RWPE1 (cell line): ENCODE measurements at regions not wholly inside any gene's neighbourhood (a gene's known extent, or its start where the extent isn't known, plus 50 kb on each side); places are given as distances from the start of the nearest gene placed in this dataset.

Experiments
- CTCF ChIA-PET: fragments of 350-600 bp; sonication (Branson Sonifier 250); formaldehyde crosslinking; extraction: SDS; loops from one replicate; lab custom pipeline; 2021; lab: Yijun Ruan, JAX
- POLR2A ChIA-PET: fragments of 400-600 bp; formaldehyde crosslinking; extraction: SDS; loops from one replicate; lab custom pipeline; 2020; ENCODE audit warnings: antibody characterized with exemption; ENCODE audit not compliant: low non-redundant PET; lab: Yijun Ruan, JAX
- DNase-seq: peaks from one replicate; pipeline ENCODE4 v3.0.0; 2012; ENCODE audit warnings: low spot score
- H3K27ac ChIP-seq: fragments of 450-650 bp; 2 replicates; pipeline ENCODE4 v1.5.1; 2017
- TF ChIP-seq, protein P1 (sequence below): fragments of 450-650 bp; conservative IDR thresholded peaks from 2 replicates; pipeline ENCODE4 v1.5.1; 2017; ENCODE audit warnings: low read depth, mild to moderate bottlenecking

GRCh38 chr2:129658430-129658829 is 321.0 kb upstream of the RAB6C start:
- ChIA-PET CTCF (no interaction called here), POLR2A (no interaction called here)
- no peak overlapping the region for H3K27ac ChIP-seq
- DNase-seq, result no peak
- TF ChIP-seq, protein P1, sequence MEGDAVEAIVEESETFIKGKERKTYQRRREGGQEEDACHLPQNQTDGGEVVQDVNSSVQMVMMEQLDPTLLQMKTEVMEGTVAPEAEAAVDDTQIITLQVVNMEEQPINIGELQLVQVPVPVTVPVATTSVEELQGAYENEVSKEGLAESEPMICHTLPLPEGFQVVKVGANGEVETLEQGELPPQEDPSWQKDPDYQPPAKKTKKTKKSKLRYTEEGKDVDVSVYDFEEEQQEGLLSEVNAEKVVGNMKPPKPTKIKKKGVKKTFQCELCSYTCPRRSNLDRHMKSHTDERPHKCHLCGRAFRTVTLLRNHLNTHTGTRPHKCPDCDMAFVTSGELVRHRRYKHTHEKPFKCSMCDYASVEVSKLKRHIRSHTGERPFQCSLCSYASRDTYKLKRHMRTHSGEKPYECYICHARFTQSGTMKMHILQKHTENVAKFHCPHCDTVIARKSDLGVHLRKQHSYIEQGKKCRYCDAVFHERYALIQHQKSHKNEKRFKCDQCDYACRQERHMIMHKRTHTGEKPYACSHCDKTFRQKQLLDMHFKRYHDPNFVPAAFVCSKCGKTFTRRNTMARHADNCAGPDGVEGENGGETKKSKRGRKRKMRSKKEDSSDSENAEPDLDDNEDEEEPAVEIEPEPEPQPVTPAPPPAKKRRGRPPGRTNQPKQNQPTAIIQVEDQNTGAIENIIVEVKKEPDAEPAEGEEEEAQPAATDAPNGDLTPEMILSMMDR, result no peak

GRCh38 chr2:129661935-129662334 is 317.5 kb upstream of the RAB6C start:
- POLR2A ChIA-PET, result no interaction called here
- DNase-seq, result no peak
- CTCF ChIA-PET, result interaction anchor here (0.6 kb wide), 2 partner anchors 27 to 32 kb away, joined by 3 to 5 read pairs; no protein-coding TSS in a partner anchor
- no peak overlapping the region for H3K27ac ChIP-seq
- TF ChIP-seq, protein P1, result no peak

- ChIA-PET POLR2A (no interaction called here), CTCF (no interaction called here)
- DNase-seq, result no peak
- TF ChIP-seq, protein P1, result no peak
- H3K27ac ChIP-seq, result no peak overlapping the region
Observed at GRCh38 chr2:129667577-129667976, 311.9 kb upstream of the RAB6C start.

- DNase-seq, result no peak
Observed at GRCh38 chr2:129672521-129672920, 306.9 kb upstream of the RAB6C start.

GRCh38 chr2:129673234-129673633 is 306.2 kb upstream of the RAB6C start:
- POLR2A ChIA-PET, result no interaction called here
- CTCF ChIA-PET, result interaction anchor here (0.7 kb wide), 1 partner anchor 99 kb away, joined by 3 read pairs; no protein-coding TSS in a partner anchor
- TF ChIP-seq, protein P1, result no peak
- no peak overlapping the region for H3K27ac ChIP-seq
- no peak for DNase-seq

More at GRCh38 chr2:129672521-129672920, 306.9 kb upstream of the RAB6C start:
- no peak overlapping the region for H3K27ac ChIP-seq
- TF ChIP-seq, protein P1, result no peak
- ChIA-PET POLR2A (no interaction called here), CTCF (interaction anchor here (0.7 kb wide), 1 partner anchor 99 kb away, joined by 3 read pairs; no protein-coding TSS in a partner anchor)

- ChIA-PET CTCF (no interaction called here), POLR2A (no interaction called here)
Observed at GRCh38 chr2:129673847-129674711, 305.4 kb upstream of the RAB6C start.

More at GRCh38 chr2:129673847-129674711, 305.4 kb upstream of the RAB6C start:
- DNase-seq, result no peak
- H3K27ac ChIP-seq, result no peak overlapping the region
- TF ChIP-seq, protein P1, result no peak
